DND-41 (cell line): ENCODE measurements at regions not wholly inside any gene's neighbourhood (a gene's known extent, or its start where the extent isn't known, plus 50 kb on each side); places are given as distances from the start of the nearest gene placed in this dataset.

Experiments used
- EZH2 ChIP-seq: IDR thresholded peaks from 3 replicates; pipeline ENCODE4 v1.6.1; 2012; ENCODE audit warnings: borderline replicate concordance, low read depth, mild to moderate bottlenecking, moderate library complexity, low read length, inconsistent platforms; ENCODE audit not compliant: severe bottlenecking
- TF ChIP-seq, protein P1 (sequence below): IDR thresholded peaks from 2 replicates; pipeline ENCODE4 v1.5.1; 2012; ENCODE audit warnings: borderline replicate concordance, low read length, moderate library complexity, mild to moderate bottlenecking; ENCODE audit not compliant: poor library complexity, severe bottlenecking; ENCODE audit errors: extremely low read depth

DNA sequence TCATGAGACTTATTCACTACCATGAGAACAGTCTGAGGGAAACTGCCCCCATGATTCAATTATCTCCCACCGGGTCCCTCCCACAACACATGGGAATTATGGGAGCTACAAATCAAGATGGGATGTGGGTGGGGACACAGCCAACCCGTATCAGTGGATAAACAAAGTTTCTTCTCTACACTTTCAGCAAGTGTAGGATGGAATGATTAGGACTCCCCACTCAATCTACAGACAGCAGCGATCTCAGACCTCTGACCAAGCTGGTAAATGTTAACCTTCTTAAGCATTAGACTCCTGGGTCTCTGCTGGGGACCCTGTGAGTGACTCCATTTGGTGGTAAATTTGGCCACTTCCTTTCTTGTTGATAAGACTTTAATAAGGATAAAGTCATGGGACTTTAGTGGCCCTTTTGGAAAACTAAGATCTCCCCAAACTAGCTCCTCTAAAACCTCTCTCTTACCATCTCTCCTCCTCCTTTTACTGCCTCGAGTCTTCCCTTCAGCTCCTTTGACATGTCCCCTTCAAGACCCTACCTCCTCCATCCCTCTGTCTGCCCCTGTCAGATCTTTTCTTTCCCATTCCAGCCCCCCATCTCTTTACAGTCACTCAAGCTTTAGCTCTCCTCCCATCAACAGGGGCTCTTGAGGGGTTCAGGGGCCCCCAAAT is 71.9 kb downstream of the MYL12B start:
- TF ChIP-seq, protein P1, sequence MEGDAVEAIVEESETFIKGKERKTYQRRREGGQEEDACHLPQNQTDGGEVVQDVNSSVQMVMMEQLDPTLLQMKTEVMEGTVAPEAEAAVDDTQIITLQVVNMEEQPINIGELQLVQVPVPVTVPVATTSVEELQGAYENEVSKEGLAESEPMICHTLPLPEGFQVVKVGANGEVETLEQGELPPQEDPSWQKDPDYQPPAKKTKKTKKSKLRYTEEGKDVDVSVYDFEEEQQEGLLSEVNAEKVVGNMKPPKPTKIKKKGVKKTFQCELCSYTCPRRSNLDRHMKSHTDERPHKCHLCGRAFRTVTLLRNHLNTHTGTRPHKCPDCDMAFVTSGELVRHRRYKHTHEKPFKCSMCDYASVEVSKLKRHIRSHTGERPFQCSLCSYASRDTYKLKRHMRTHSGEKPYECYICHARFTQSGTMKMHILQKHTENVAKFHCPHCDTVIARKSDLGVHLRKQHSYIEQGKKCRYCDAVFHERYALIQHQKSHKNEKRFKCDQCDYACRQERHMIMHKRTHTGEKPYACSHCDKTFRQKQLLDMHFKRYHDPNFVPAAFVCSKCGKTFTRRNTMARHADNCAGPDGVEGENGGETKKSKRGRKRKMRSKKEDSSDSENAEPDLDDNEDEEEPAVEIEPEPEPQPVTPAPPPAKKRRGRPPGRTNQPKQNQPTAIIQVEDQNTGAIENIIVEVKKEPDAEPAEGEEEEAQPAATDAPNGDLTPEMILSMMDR: no peak
- no peak for TF ChIP-seq EZH2
